ENCODE measurements at regions not wholly inside any gene's neighbourhood (a gene's known extent, or its start where the extent isn't known, plus 50 kb on each side); places are given as distances from the start of the nearest gene placed in this dataset.
"Not testable (repeated sequence)": the region's sequence is repeated elsewhere in the genome, so short reads cannot be mapped to it uniquely, and the experiment has no call there.

- Histone ChIP-seq H3K4me1 (ENCODE audit: control insufficient read depth, insufficient read depth, low read length) (no peaks in the 10 kb centered on the region), H3K4me3 (ENCODE audit: low read length) (no peak overlapping the region), H3K27ac (ENCODE audit: low read length) (no peak overlapping the region), H3K27me3 (ENCODE audit: control insufficient read depth, insufficient read depth, low read length) (no peaks in the 10 kb centered on the region), H3K9me3 (ENCODE audit: control insufficient read depth, insufficient read depth, low read length) (no peaks in the 10 kb centered on the region), H3K36me3 (ENCODE audit: control insufficient read depth, insufficient read depth, low read length) (no peaks in the 10 kb centered on the region)
- WGBS (ENCODE audit: insufficient coverage, insufficient read length): no CpG with 5 or more reads among the region's 4 CpGs
- no peak for DNase-seq (ENCODE audit: low read depth, low spot score)
Measured at GRCh38 chr16:87150681-87151280, 166.4 kb downstream of the C16orf95 start.

- no peaks in the 10 kb centered on the region for H3K36me3 ChIP-seq (ENCODE audit: control insufficient read depth, insufficient read depth, low read length)
- no peak overlapping the region for H3K27ac ChIP-seq (ENCODE audit: low read length)
- H3K4me1 ChIP-seq (ENCODE audit: control insufficient read depth, insufficient read depth, low read length): no peaks in the 10 kb centered on the region
- no peak for DNase-seq (ENCODE audit: low read depth, low spot score)
- H3K9me3 ChIP-seq (ENCODE audit: control insufficient read depth, insufficient read depth, low read length): no peaks in the 10 kb centered on the region
- WGBS (ENCODE audit: insufficient coverage, insufficient read length): no CpG with 5 or more reads among the region's 19 CpGs
- no peak overlapping the region for H3K4me3 ChIP-seq (ENCODE audit: low read length)
- H3K27me3 ChIP-seq (ENCODE audit: control insufficient read depth, insufficient read depth, low read length): no peaks in the 10 kb centered on the region
Measured at GRCh38 chr16:87152221-87152755, 164.9 kb downstream of the C16orf95 start.

- no CpG with 5 or more reads among the region's 8 CpGs for WGBS (ENCODE audit: insufficient coverage, insufficient read length)
- no peak for DNase-seq (ENCODE audit: low read depth, low spot score)
- H3K4me3 ChIP-seq (ENCODE audit: low read length): no peak overlapping the region
- H3K27ac ChIP-seq (ENCODE audit: low read length): no peak overlapping the region
- H3K27me3 ChIP-seq (ENCODE audit: control insufficient read depth, insufficient read depth, low read length): no peaks in the 10 kb centered on the region
- no peaks in the 10 kb centered on the region for H3K36me3 ChIP-seq (ENCODE audit: control insufficient read depth, insufficient read depth, low read length)
- H3K4me1 ChIP-seq (ENCODE audit: control insufficient read depth, insufficient read depth, low read length): no peaks in the 10 kb centered on the region
- H3K9me3 ChIP-seq (ENCODE audit: control insufficient read depth, insufficient read depth, low read length): no peaks in the 10 kb centered on the region
Measured at GRCh38 chr16:87153326-87153725, 163.9 kb downstream of the C16orf95 start.

GRCh38 chr16:87155315-87155714 is 161.9 kb downstream of the C16orf95 start:
- H3K27me3 ChIP-seq (ENCODE audit: control insufficient read depth, insufficient read depth, low read length); H3K9me3 ChIP-seq (ENCODE audit: control insufficient read depth, insufficient read depth, low read length); DNase-seq (ENCODE audit: low read depth, low spot score); H3K4me1 ChIP-seq (ENCODE audit: control insufficient read depth, insufficient read depth, low read length); H3K4me3 ChIP-seq (ENCODE audit: low read length); H3K36me3 ChIP-seq (ENCODE audit: control insufficient read depth, insufficient read depth, low read length); H3K27ac ChIP-seq (ENCODE audit: low read length): not testable (repeated sequence)
- no CpG with 5 or more reads among the region's 4 CpGs for WGBS (ENCODE audit: insufficient coverage, insufficient read length)

- H3K27ac ChIP-seq (ENCODE audit: low read length): no peak overlapping the region
- H3K4me1 ChIP-seq (ENCODE audit: control insufficient read depth, insufficient read depth, low read length): no peaks in the 10 kb centered on the region
- WGBS (ENCODE audit: insufficient coverage, insufficient read length): no CpG with 5 or more reads among the region's 3 CpGs
- no peak for DNase-seq (ENCODE audit: low read depth, low spot score)
- no peak overlapping the region for H3K4me3 ChIP-seq (ENCODE audit: low read length)
- H3K27me3 ChIP-seq (ENCODE audit: control insufficient read depth, insufficient read depth, low read length): no peaks in the 10 kb centered on the region
- no peaks in the 10 kb centered on the region for H3K9me3 ChIP-seq (ENCODE audit: control insufficient read depth, insufficient read depth, low read length)
- H3K36me3 ChIP-seq (ENCODE audit: control insufficient read depth, insufficient read depth, low read length): no peaks in the 10 kb centered on the region
Measured at GRCh38 chr16:87156195-87156594, 161.0 kb downstream of the C16orf95 start.

- no peak for DNase-seq (ENCODE audit: low read depth, low spot score)
- no CpG with 5 or more reads among the region's 15 CpGs for WGBS (ENCODE audit: insufficient coverage, insufficient read length)
- no peaks in the 10 kb centered on the region for H3K27me3 ChIP-seq (ENCODE audit: control insufficient read depth, insufficient read depth, low read length)
- no peak overlapping the region for H3K4me3 ChIP-seq (ENCODE audit: low read length)
- H3K36me3 ChIP-seq (ENCODE audit: control insufficient read depth, insufficient read depth, low read length): no peaks in the 10 kb centered on the region
- no peaks in the 10 kb centered on the region for H3K9me3 ChIP-seq (ENCODE audit: control insufficient read depth, insufficient read depth, low read length)
- H3K27ac ChIP-seq (ENCODE audit: low read length): no peak overlapping the region
- H3K4me1 ChIP-seq (ENCODE audit: control insufficient read depth, insufficient read depth, low read length): no peaks in the 10 kb centered on the region
Measured at GRCh38 chr16:87160234-87160636, 157.0 kb downstream of the C16orf95 start.

GRCh38 chr16:87160701-87161337 is 156.4 kb downstream of the C16orf95 start:
- Histone ChIP-seq H3K27me3 (ENCODE audit: control insufficient read depth, insufficient read depth, low read length) (no peaks in the 10 kb centered on the region), H3K36me3 (ENCODE audit: control insufficient read depth, insufficient read depth, low read length) (no peaks in the 10 kb centered on the region), H3K4me3 (ENCODE audit: low read length) (no peak overlapping the region), H3K27ac (ENCODE audit: low read length) (no peak overlapping the region), H3K4me1 (ENCODE audit: control insufficient read depth, insufficient read depth, low read length) (no peaks in the 10 kb centered on the region), H3K9me3 (ENCODE audit: control insufficient read depth, insufficient read depth, low read length) (no peaks in the 10 kb centered on the region)
- no CpG with 5 or more reads among the region's 19 CpGs for WGBS (ENCODE audit: insufficient coverage, insufficient read length)
- no peak for DNase-seq (ENCODE audit: low read depth, low spot score)

GRCh38 chr16:87161410-87161809 is 155.8 kb downstream of the C16orf95 start:
- H3K4me3 ChIP-seq (ENCODE audit: low read length); H3K9me3 ChIP-seq (ENCODE audit: control insufficient read depth, insufficient read depth, low read length); DNase-seq (ENCODE audit: low read depth, low spot score); H3K36me3 ChIP-seq (ENCODE audit: control insufficient read depth, insufficient read depth, low read length); H3K27ac ChIP-seq (ENCODE audit: low read length); H3K4me1 ChIP-seq (ENCODE audit: control insufficient read depth, insufficient read depth, low read length); H3K27me3 ChIP-seq (ENCODE audit: control insufficient read depth, insufficient read depth, low read length): not testable (repeated sequence)
- WGBS (ENCODE audit: insufficient coverage, insufficient read length): no CpG with 5 or more reads among the region's 7 CpGs

GRCh38 chr16:87161822-87162676 is 155.1 kb downstream of the C16orf95 start:
- H3K36me3 ChIP-seq (ENCODE audit: control insufficient read depth, insufficient read depth, low read length): no peaks in the 10 kb centered on the region
- H3K9me3 ChIP-seq (ENCODE audit: control insufficient read depth, insufficient read depth, low read length): no peaks in the 10 kb centered on the region
- DNase-seq (ENCODE audit: low read depth, low spot score): no peak
- no peaks in the 10 kb centered on the region for H3K4me1 ChIP-seq (ENCODE audit: control insufficient read depth, insufficient read depth, low read length)
- WGBS (ENCODE audit: insufficient coverage, insufficient read length): no CpG with 5 or more reads among the region's 22 CpGs
- H3K27me3 ChIP-seq (ENCODE audit: control insufficient read depth, insufficient read depth, low read length): no peaks in the 10 kb centered on the region
- H3K27ac ChIP-seq (ENCODE audit: low read length): no peak overlapping the region
- H3K4me3 ChIP-seq (ENCODE audit: low read length): no peak overlapping the region

- DNase-seq (ENCODE audit: low read depth, low spot score); H3K27me3 ChIP-seq (ENCODE audit: control insufficient read depth, insufficient read depth, low read length): not testable (repeated sequence)
- no CpG with 5 or more reads among the region's 22 CpGs for WGBS (ENCODE audit: insufficient coverage, insufficient read length)
Measured at GRCh38 chr16:87162799-87163198, 154.4 kb downstream of the C16orf95 start.

More at GRCh38 chr16:87162799-87163198, 154.4 kb downstream of the C16orf95 start:
- not testable (repeated sequence) for H3K4me1 ChIP-seq (ENCODE audit: control insufficient read depth, insufficient read depth, low read length); H3K4me3 ChIP-seq (ENCODE audit: low read length); H3K9me3 ChIP-seq (ENCODE audit: control insufficient read depth, insufficient read depth, low read length); H3K36me3 ChIP-seq (ENCODE audit: control insufficient read depth, insufficient read depth, low read length); H3K27ac ChIP-seq (ENCODE audit: low read length)

All from iPS DF 6.9 (cell line).